ENCODE measurements at regions not wholly inside any gene's neighbourhood (a gene's known extent, or its start where the extent isn't known, plus 50 kb on each side); places are given as distances from the start of the nearest gene placed in this dataset.

- TF ChIP-seq POLR2AphosphoS5 (IDR thresholded peaks at IDR 0.05) (no peak), CTCF (IDR thresholded peaks at IDR 0.05) (no peak)
Measured at GRCh38 chr4:14701896-14702295, 300.4 kb upstream of the CPEB2 start.
